HG03175 (cell line): ENCODE measurements at regions not wholly inside any gene's neighbourhood (a gene's known extent, or its start where the extent isn't known, plus 50 kb on each side); places are given as distances from the start of the nearest gene placed in this dataset.
"Not testable (repeated sequence)": the region's sequence is repeated elsewhere in the genome, so short reads cannot be mapped to it uniquely, and the experiment has no call there.

Experiments
- ATAC-seq: cut with Tn5 transposase; IDR thresholded peaks from one replicate; pipeline ENCODE4 v1.9.1; 2021; ENCODE audit warnings: mild to moderate bottlenecking, moderate library complexity; ENCODE audit not compliant: unreplicated experiment

- no peak for ATAC-seq
Measured at GRCh38 chr3:31314258-31314657, 218.5 kb upstream of the STT3B start.

- no peak for ATAC-seq
Measured at GRCh38 chr3:31319332-31319731, 213.4 kb upstream of the STT3B start.

GRCh38 chr3:31321620-31322019, 211.1 kb upstream of the STT3B start:
- ATAC-seq = no peak

GRCh38 chr3:31322460-31322859, 210.3 kb upstream of the STT3B start:
- no peak for ATAC-seq

- not testable (repeated sequence) for ATAC-seq
Measured at GRCh38 chr3:31327826-31328357, 204.8 kb upstream of the STT3B start.

- no peak for ATAC-seq
Measured at GRCh38 chr3:31331278-31331677, 201.4 kb upstream of the STT3B start.

- no peak for ATAC-seq
Measured at GRCh38 chr3:31341130-31341529, 191.6 kb upstream of the STT3B start.

- no peak for ATAC-seq
Measured at GRCh38 chr3:31343075-31343474, 189.7 kb upstream of the STT3B start.

GRCh38 chr3:31345581-31345980, 187.1 kb upstream of the STT3B start:
- no peak for ATAC-seq

GRCh38 chr3:31346542-31346979, 186.2 kb upstream of the STT3B start:
- ATAC-seq = no peak

- ATAC-seq = no peak
Measured at GRCh38 chr3:31349001-31349748, 183.6 kb upstream of the STT3B start.

- no peak for ATAC-seq
Measured at GRCh38 chr3:31350307-31350706, 182.4 kb upstream of the STT3B start.

- no peak for ATAC-seq
Measured at GRCh38 chr3:31352331-31352730, 180.4 kb upstream of the STT3B start.

GRCh38 chr3:31353166-31353565, 179.6 kb upstream of the STT3B start:
- ATAC-seq = no peak

GRCh38 chr3:31354373-31354772, 178.4 kb upstream of the STT3B start:
- ATAC-seq = no peak

GRCh38 chr3:31355807-31356206, 176.9 kb upstream of the STT3B start:
- no peak for ATAC-seq

- ATAC-seq = no peak
Measured at GRCh38 chr3:31356941-31357340, 175.8 kb upstream of the STT3B start.

- ATAC-seq = no peak
Measured at GRCh38 chr3:31357451-31357850, 175.3 kb upstream of the STT3B start.

GRCh38 chr3:31358473-31359070, 174.2 kb upstream of the STT3B start:
- ATAC-seq = peak; percentile 50

GRCh38 chr3:31361371-31362273, 171.1 kb upstream of the STT3B start:
- ATAC-seq = no peak

- ATAC-seq = no peak
Measured at GRCh38 chr3:31364188-31364587, 168.5 kb upstream of the STT3B start.
